ENCODE measurements at regions not wholly inside any gene's neighbourhood (a gene's known extent, or its start where the extent isn't known, plus 50 kb on each side); places are given as distances from the start of the nearest gene placed in this dataset.

DNA sequence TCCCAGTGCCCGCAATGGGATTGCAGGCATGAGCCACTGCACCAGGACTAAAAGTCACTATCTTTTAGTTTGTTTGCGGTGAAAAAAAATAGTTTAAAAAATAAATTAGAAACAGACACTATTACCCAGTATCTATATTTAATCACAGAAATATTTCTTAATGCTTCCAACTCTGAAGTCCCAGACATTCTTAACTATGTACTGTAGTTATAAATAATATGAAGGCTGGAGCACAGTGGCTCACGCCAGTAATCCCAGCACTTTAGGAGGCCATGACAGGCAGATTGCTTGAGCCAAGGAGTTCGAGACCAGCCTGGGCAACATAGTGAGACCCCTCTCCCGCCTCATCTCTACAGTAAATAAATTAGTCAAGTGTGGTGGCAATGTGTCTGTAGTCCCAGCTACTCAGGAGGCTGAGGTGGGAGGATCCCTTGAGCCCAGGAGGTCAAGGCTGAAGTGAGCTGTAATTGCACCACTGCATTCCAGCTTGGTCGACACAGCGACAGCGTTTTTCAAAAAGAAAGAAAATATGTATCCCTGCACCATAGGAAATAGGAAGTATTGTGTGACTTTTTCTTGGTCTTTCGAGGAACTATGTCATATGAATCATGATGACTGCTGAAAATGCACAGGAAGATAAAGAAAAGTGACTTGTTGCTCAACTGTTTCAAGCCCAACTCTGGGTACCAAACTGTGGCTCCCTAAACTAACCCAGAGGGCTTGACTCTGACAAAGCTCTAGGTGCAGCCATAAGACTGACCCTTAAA is 74.9 kb upstream of the STEAP1B start:
- TF ChIP-seq EZH2 (IDR thresholded peaks at IDR 0.05; ENCODE audit: borderline replicate concordance, insufficient read depth, low read depth, low read length, poor library complexity, severe bottlenecking) = no peak
- TF ChIP-seq, protein P1, sequence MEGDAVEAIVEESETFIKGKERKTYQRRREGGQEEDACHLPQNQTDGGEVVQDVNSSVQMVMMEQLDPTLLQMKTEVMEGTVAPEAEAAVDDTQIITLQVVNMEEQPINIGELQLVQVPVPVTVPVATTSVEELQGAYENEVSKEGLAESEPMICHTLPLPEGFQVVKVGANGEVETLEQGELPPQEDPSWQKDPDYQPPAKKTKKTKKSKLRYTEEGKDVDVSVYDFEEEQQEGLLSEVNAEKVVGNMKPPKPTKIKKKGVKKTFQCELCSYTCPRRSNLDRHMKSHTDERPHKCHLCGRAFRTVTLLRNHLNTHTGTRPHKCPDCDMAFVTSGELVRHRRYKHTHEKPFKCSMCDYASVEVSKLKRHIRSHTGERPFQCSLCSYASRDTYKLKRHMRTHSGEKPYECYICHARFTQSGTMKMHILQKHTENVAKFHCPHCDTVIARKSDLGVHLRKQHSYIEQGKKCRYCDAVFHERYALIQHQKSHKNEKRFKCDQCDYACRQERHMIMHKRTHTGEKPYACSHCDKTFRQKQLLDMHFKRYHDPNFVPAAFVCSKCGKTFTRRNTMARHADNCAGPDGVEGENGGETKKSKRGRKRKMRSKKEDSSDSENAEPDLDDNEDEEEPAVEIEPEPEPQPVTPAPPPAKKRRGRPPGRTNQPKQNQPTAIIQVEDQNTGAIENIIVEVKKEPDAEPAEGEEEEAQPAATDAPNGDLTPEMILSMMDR (IDR thresholded peaks at IDR 0.05) = no peak

Measured in B cell (primary cell).